Brain microvascular endothelial cell (primary cell): ENCODE measurements at regions not wholly inside any gene's neighbourhood (a gene's known extent, or its start where the extent isn't known, plus 50 kb on each side); places are given as distances from the start of the nearest gene placed in this dataset.

Experiments
- DNase-seq: peaks from one replicate; pipeline ENCODE4 v3.0.0-alpha.2; 2020
- H3K27ac ChIP-seq: fragments of 250-450 bp; sonication (Bioruptor Pico); 2 replicates; pipeline ENCODE4 v1.5.1; 2020; ENCODE audit warnings: mild to moderate bottlenecking, moderate library complexity
- H3K27me3 ChIP-seq: fragments of 250-450 bp; sonication (Bioruptor Pico); replicated peaks from 2 replicates; pipeline ENCODE4 v1.5.1; 2020; ENCODE audit warnings: mild to moderate bottlenecking
- H3K36me3 ChIP-seq: fragments of 250-450 bp; sonication (Bioruptor Pico); replicated peaks from 2 replicates; pipeline ENCODE4 v1.5.1; 2020; ENCODE audit warnings: mild to moderate bottlenecking
- H3K4me3 ChIP-seq: 2 replicates; pipeline ENCODE4 v1.5.1; 2011; ENCODE audit warnings: low read depth, mild to moderate bottlenecking, control low read depth, low read length, moderate library complexity
- CTCF ChIP-seq: IDR thresholded peaks from 2 replicates; pipeline ENCODE4 v1.5.1; 2011; ENCODE audit warnings: low read depth, mild to moderate bottlenecking, moderate library complexity, low read length, control low read depth, inconsistent platforms; ENCODE audit errors: missing control alignments
- in situ Hi-C: cut with HindIII; loops from 2 replicates; pipeline ENCODE4 v1.10.0; 2017; ENCODE audit warnings: low sequenced_read_pairs, low pct_ligation_motif_present

GRCh38 chr5:1725641-1726468 lies 73.8 kb downstream of the MRPL36 start:
- no peak overlapping the region for H3K27ac ChIP-seq
- no peak overlapping the region for H3K4me3 ChIP-seq
- in situ Hi-C loops, result no loop called here
- no peaks in the 10 kb centered on the region for H3K36me3 ChIP-seq
- DNase-seq, result no peak
- no peaks in the 10 kb centered on the region for H3K27me3 ChIP-seq
- TF ChIP-seq CTCF, result no peak

GRCh38 chr5:1724822-1725602 lies 74.6 kb downstream of the MRPL36 start:
- no peak for DNase-seq
- TF ChIP-seq CTCF, result no peak
- no peaks in the 10 kb centered on the region for H3K27me3 ChIP-seq
- in situ Hi-C loops, result no loop called here
- no peak overlapping the region for H3K27ac ChIP-seq
- H3K4me3 ChIP-seq, result no peak overlapping the region
- H3K36me3 ChIP-seq, result no peaks in the 10 kb centered on the region

- Histone ChIP-seq H3K27ac (no peak overlapping the region), H3K27me3 (no peaks in the 10 kb centered on the region), H3K4me3 (no peak overlapping the region), H3K36me3 (no peaks in the 10 kb centered on the region)
- TF ChIP-seq CTCF, result no peak
- in situ Hi-C loops, result no loop called here
- DNase-seq, result no peak
Measured at GRCh38 chr5:1723957-1724821, 75.4 kb downstream of the MRPL36 start.

- H3K4me3 ChIP-seq, result no peak overlapping the region
- DNase-seq, result no peak
- no peaks in the 10 kb centered on the region for H3K36me3 ChIP-seq
- no peak for TF ChIP-seq CTCF
- H3K27me3 ChIP-seq, result no peaks in the 10 kb centered on the region
- in situ Hi-C loops, result no loop called here
- H3K27ac ChIP-seq, result no peak overlapping the region
Measured at GRCh38 chr5:1723476-1723875, 76.2 kb downstream of the MRPL36 start.

- no peak for DNase-seq
- Histone ChIP-seq H3K27me3 (no peaks in the 10 kb centered on the region), H3K36me3 (no peaks in the 10 kb centered on the region), H3K4me3 (no peak overlapping the region), H3K27ac (no peak overlapping the region)
- in situ Hi-C loops, result no loop called here
- no peak for TF ChIP-seq CTCF
Measured at GRCh38 chr5:1722877-1723276, 76.8 kb downstream of the MRPL36 start.
